HCT116 (cell line): ENCODE measurements at regions not wholly inside any gene's neighbourhood (a gene's known extent, or its start where the extent isn't known, plus 50 kb on each side); places are given as distances from the start of the nearest gene placed in this dataset.

ENCODE experiments used
- ATAC-seq: fragments of 200-7000 bp; cut with Tn5 transposase; 2 replicates; pipeline ENCODE4 v1.9.1; 2020; ENCODE audit warnings: mild to moderate bottlenecking, moderate library complexity
- BruUV-seq: library from RNA; stranded (reverse); fragments of 400-500 nt; replicated peaks from 2 replicates; lab custom pipeline; 2021; lab: Mats Ljungman, UMichigan
- CTCF ChIA-PET: fragments of 300-600 bp; sonication (Branson Sonifier 250); formaldehyde crosslinking; loops from one replicate; lab custom pipeline; 2021; ENCODE audit warnings: antibody characterized with exemption; lab: Charles Lee
- POLR2A ChIA-PET: fragments of 300-600, 350-600 bp; sonication (Branson Sonifier 250); formaldehyde crosslinking; loops from one replicate; lab custom pipeline; 2021; ENCODE audit warnings: antibody characterized with exemption; lab: Charles Lee
- RAD21 ChIA-PET, 2 experiments: fragments of 300-600 bp; sonication (Branson Sonifier 250); formaldehyde crosslinking; loops; one replicate each; lab custom pipeline; 2023; ENCODE audit warnings: low total read pairs in 2 of 2; ENCODE audit not compliant: uncharacterized antibody in 2 of 2, unreplicated experiment in 2 of 2, low non-redundant PET in 1 of 2; lab: Charles Lee
- DNase-seq: peaks from one replicate; pipeline ENCODE4 v3.0.0-alpha.2; 2010; ENCODE audit warnings: low read depth, low spot score
- H2AFZ ChIP-seq: fragments of 200-600 bp; shearing (Covaris generic), sonication (generic); 2 replicates; pipeline ENCODE4 v1.6.1; 2017; ENCODE audit warnings: low read depth, mixed run types, mixed read lengths, antibody characterized with exemption, low read length; ENCODE audit not compliant: poor library complexity, severe bottlenecking
- H3K27ac ChIP-seq: 2 replicates; pipeline ENCODE4 v1.5.1; 2012; ENCODE audit warnings: low read depth, low read length
- H3K27me3 ChIP-seq: fragments of 200-600 bp; sonication (generic); 2 replicates; pipeline ENCODE4 v1.6.1; 2016; ENCODE audit warnings: mixed run types, low read length, mixed read lengths; ENCODE audit not compliant: insufficient read depth
- H3K36me3 ChIP-seq, 2 experiments: fragments of 200-500 bp in 1 of 2; fragments of 200-600 bp in 1 of 2; sonication (Bioruptor generic) in 1 of 2; sonication (generic) in 1 of 2; 2 replicates each; pipeline versions ENCODE4 v1.5.1 to v1.6.1; 2014 to 2016; ENCODE audit warnings: low read length in 2 of 2, inconsistent platforms in 1 of 2, mixed read lengths in 1 of 2, mixed run types in 1 of 2; ENCODE audit not compliant: insufficient read depth in 2 of 2, control insufficient read depth in 1 of 2
- H3K4me1 ChIP-seq, 2 experiments: fragments of 200-600 bp in 1 of 2; sonication (generic) in 1 of 2; 2 replicates each; pipeline versions ENCODE4 v1.5.1 to v1.6.1; 2012 to 2017; ENCODE audit warnings: low read length in 2 of 2, inconsistent platforms in 1 of 2, mild to moderate bottlenecking in 1 of 2, mixed read lengths in 1 of 2, mixed run types in 1 of 2, moderate library complexity in 1 of 2; ENCODE audit not compliant: insufficient read depth in 2 of 2, control insufficient read depth in 1 of 2
- H3K4me2 ChIP-seq: fragments of 200-600 bp; sonication (generic); 2 replicates; pipeline ENCODE4 v1.6.1; 2017; ENCODE audit warnings: mixed run types, low read length, mixed read lengths
- H3K4me3 ChIP-seq, 2 experiments: fragments of 200-600 bp in 1 of 2; sonication (generic) in 1 of 2; replicated peaks in 1 of 2; 2 replicates each; pipeline ENCODE4 v1.5.1; 2011 to 2016; ENCODE audit warnings: low read length in 2 of 2, control low read depth in 1 of 2, low read depth in 1 of 2, mild to moderate bottlenecking in 1 of 2, mixed read lengths in 1 of 2, mixed run types in 1 of 2
- H3K79me2 ChIP-seq: fragments of 200-600 bp; sonication (generic); 2 replicates; pipeline ENCODE4 v1.6.1; 2017; ENCODE audit warnings: mild to moderate bottlenecking, mixed run types, low read length, moderate library complexity, mixed read lengths; ENCODE audit not compliant: insufficient read depth
- H3K9ac ChIP-seq: fragments of 200-600 bp; sonication (generic); 2 replicates; pipeline ENCODE4 v1.6.1; 2016; ENCODE audit warnings: low read length, mixed read lengths
- H3K9me2 ChIP-seq: fragments of 200-600 bp; sonication (generic), shearing (Covaris generic); 2 replicates; pipeline ENCODE4 v1.6.1; 2017; ENCODE audit warnings: mixed run types, mild to moderate bottlenecking, moderate library complexity; ENCODE audit not compliant: insufficient read depth
- H3K9me3 ChIP-seq, 2 experiments: fragments of 200-500 bp in 1 of 2; fragments of 200-600 bp in 1 of 2; sonication (Bioruptor generic) in 1 of 2; sonication (generic) in 1 of 2; 2 replicates each; pipeline ENCODE4 v1.6.1; 2014 to 2017; ENCODE audit warnings: low read length in 2 of 2, mixed read lengths in 2 of 2, inconsistent platforms in 1 of 2, low read depth in 1 of 2, mild to moderate bottlenecking in 1 of 2, mixed run types in 1 of 2, moderate library complexity in 1 of 2; ENCODE audit not compliant: control insufficient read depth in 1 of 2, insufficient read depth in 1 of 2
- H4K20me1 ChIP-seq: fragments of 200-600 bp; sonication (generic), shearing (Covaris generic); 2 replicates; pipeline ENCODE4 v1.6.1; 2017; ENCODE audit warnings: mixed run types, mild to moderate bottlenecking, moderate library complexity; ENCODE audit not compliant: insufficient read depth
- ATF3 ChIP-seq: IDR thresholded peaks from 2 replicates; pipeline ENCODE4 v1.6.1; 2012
- CBX3 ChIP-seq: IDR thresholded peaks from 2 replicates; pipeline ENCODE4 v1.6.1; 2012; ENCODE audit warnings: low read depth
- CEBPB ChIP-seq: IDR thresholded peaks from 2 replicates; pipeline ENCODE4 v1.6.1; 2012; ENCODE audit warnings: low read depth
- EGR1 ChIP-seq: IDR thresholded peaks from 2 replicates; pipeline ENCODE4 v1.6.1; 2012; ENCODE audit warnings: low read depth
- ELF1 ChIP-seq: IDR thresholded peaks from 2 replicates; pipeline ENCODE4 v1.6.1; 2012; ENCODE audit warnings: low read depth, borderline replicate concordance
- EZH2 ChIP-seq: fragments of 200-600 bp; sonication (generic); IDR thresholded peaks from 2 replicates; pipeline ENCODE4 v1.6.1; 2017; ENCODE audit warnings: antibody characterized with exemption, mixed run types
- JUND ChIP-seq: IDR thresholded peaks from 2 replicates; pipeline ENCODE4 v1.6.1; 2012
- MAX ChIP-seq: IDR thresholded peaks from 2 replicates; pipeline ENCODE4 v1.6.1; 2012
- POLR2A ChIP-seq: IDR thresholded peaks from 2 replicates; pipeline ENCODE4 v1.7.0; 2011; ENCODE audit warnings: borderline replicate concordance; ENCODE audit not compliant: insufficient read depth, insufficient read length; ENCODE audit errors: extremely low read depth
- POLR2AphosphoS5 ChIP-seq: IDR thresholded peaks from 2 replicates; pipeline ENCODE4 v1.6.1; 2011; ENCODE audit warnings: mild to moderate bottlenecking, low read depth, low read length, moderate library complexity
- RAD21 ChIP-seq: IDR thresholded peaks from 2 replicates; pipeline ENCODE4 v1.6.1; 2012; ENCODE audit warnings: low read depth, mild to moderate bottlenecking
- SIN3A ChIP-seq: IDR thresholded peaks from 2 replicates; pipeline ENCODE4 v1.6.1; 2012; ENCODE audit warnings: low read depth
- SP1 ChIP-seq: IDR thresholded peaks from 2 replicates; pipeline ENCODE4 v1.6.1; 2012; ENCODE audit warnings: low read depth
- TCF7L2 ChIP-seq: IDR thresholded peaks from 2 replicates; pipeline ENCODE4 v1.7.0; 2011; ENCODE audit warnings: borderline replicate concordance, inconsistent platforms; ENCODE audit not compliant: insufficient read depth, insufficient read length; ENCODE audit errors: extremely low read depth
- YY1 ChIP-seq: IDR thresholded peaks from 2 replicates; pipeline ENCODE4 v1.6.1; 2011; ENCODE audit warnings: low read length, low read depth, moderate library complexity, mild to moderate bottlenecking; ENCODE audit not compliant: insufficient replicate concordance; ENCODE audit errors: extremely low read depth
- ZBTB33 ChIP-seq: IDR thresholded peaks from 2 replicates; pipeline ENCODE4 v1.6.1; 2011; ENCODE audit warnings: mild to moderate bottlenecking, low read length, moderate library complexity; ENCODE audit not compliant: insufficient replicate concordance; ENCODE audit errors: extremely low read depth
- ZFX ChIP-seq: fragments of 450-650 bp; IDR thresholded peaks from 2 replicates; pipeline ENCODE4 v1.6.1; 2017
- intact Hi-C: fragments of 100-400 bp; cut with micrococcal nuclease; formaldehyde crosslinking; loops from 2 replicates; pipeline ENCODE4 v1.10.0; 2022
- TF ChIP-seq, protein P1 (sequence below): IDR thresholded peaks from 2 replicates; pipeline ENCODE4 v1.6.1; 2012; ENCODE audit warnings: low read depth

DNA sequence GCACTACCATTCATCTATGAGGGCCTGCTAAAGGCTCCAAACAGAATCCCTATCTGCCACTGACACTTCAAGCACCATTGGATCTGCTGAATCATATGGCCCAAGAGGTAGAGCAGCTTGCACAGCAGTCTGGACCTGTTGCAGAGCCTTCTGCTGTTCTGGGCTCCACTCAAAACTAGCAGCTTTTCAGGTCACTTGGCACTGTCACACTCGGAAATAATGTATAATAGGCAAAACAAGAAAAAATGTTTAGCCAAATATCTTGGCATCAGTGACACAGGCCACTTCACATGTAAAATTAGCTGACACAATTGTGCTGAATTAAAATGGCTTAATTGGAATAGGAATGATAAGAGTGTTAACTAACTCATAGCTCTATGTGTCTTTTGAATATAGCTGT, 1182.9 kb upstream of the LRRTM3 start:
- H3K4me1 ChIP-seq: no peaks in the 10 kb centered on the region
- no peak for DNase-seq
- H2AFZ ChIP-seq: no peak overlapping the region
- no peaks in the 10 kb centered on the region for H3K9me3 ChIP-seq
- no peak overlapping the region for H3K27ac ChIP-seq
- no peak overlapping the region for H3K9ac ChIP-seq
- ChIA-PET CTCF (no interaction called here), POLR2A (no interaction called here), RAD21 (no interaction called here)
- no peak for ATAC-seq
- H4K20me1 ChIP-seq: no peaks in the 10 kb centered on the region
- intact Hi-C loops: no loop called here
- no TSS peak for BruUV-seq
- no peaks in the 10 kb centered on the region for H3K27me3 ChIP-seq
- no peaks in the 10 kb centered on the region for H3K36me3 ChIP-seq
- no peak overlapping the region for H3K4me3 ChIP-seq
- TF ChIP-seq JUND (no peak), SIN3A (no peak), RAD21 (no peak), YY1 (no peak), POLR2AphosphoS5 (no peak), CBX3 (no peak), ATF3 (no peak)
- no peaks in the 10 kb centered on the region for H3K79me2 ChIP-seq
- no peak overlapping the region for H3K4me2 ChIP-seq
- no peaks in the 10 kb centered on the region for H3K9me2 ChIP-seq

- Histone ChIP-seq H3K36me3 (no peaks in the 10 kb centered on the region), H4K20me1 (no peaks in the 10 kb centered on the region), H3K79me2 (no peaks in the 10 kb centered on the region), H2AFZ (no peak overlapping the region), H3K4me3 (no peak overlapping the region), H3K9me2 (no peaks in the 10 kb centered on the region), H3K9ac (no peak overlapping the region), H3K27ac (no peak overlapping the region), H3K27me3 (no peaks in the 10 kb centered on the region), H3K4me2 (no peak overlapping the region), H3K4me1 (no peaks in the 10 kb centered on the region), H3K9me3 (no peaks in the 10 kb centered on the region)
- BruUV-seq: no TSS peak
- ATAC-seq: no peak
- intact Hi-C loops: no loop called here
- POLR2A ChIA-PET: no interaction called here
- RAD21 ChIA-PET: no interaction called here
- CTCF ChIA-PET: no interaction called here
- DNase-seq: no peak
- TF ChIP-seq SP1 (no peak), RAD21 (no peak), ELF1 (no peak), ZBTB33 (no peak), MAX (no peak), JUND (no peak), EGR1 (no peak), CEBPB (no peak), TCF7L2 (no peak), SIN3A (no peak), ZFX (no peak), YY1 (no peak), POLR2A (no peak), EZH2 (no peak)
- TF ChIP-seq, protein P1, sequence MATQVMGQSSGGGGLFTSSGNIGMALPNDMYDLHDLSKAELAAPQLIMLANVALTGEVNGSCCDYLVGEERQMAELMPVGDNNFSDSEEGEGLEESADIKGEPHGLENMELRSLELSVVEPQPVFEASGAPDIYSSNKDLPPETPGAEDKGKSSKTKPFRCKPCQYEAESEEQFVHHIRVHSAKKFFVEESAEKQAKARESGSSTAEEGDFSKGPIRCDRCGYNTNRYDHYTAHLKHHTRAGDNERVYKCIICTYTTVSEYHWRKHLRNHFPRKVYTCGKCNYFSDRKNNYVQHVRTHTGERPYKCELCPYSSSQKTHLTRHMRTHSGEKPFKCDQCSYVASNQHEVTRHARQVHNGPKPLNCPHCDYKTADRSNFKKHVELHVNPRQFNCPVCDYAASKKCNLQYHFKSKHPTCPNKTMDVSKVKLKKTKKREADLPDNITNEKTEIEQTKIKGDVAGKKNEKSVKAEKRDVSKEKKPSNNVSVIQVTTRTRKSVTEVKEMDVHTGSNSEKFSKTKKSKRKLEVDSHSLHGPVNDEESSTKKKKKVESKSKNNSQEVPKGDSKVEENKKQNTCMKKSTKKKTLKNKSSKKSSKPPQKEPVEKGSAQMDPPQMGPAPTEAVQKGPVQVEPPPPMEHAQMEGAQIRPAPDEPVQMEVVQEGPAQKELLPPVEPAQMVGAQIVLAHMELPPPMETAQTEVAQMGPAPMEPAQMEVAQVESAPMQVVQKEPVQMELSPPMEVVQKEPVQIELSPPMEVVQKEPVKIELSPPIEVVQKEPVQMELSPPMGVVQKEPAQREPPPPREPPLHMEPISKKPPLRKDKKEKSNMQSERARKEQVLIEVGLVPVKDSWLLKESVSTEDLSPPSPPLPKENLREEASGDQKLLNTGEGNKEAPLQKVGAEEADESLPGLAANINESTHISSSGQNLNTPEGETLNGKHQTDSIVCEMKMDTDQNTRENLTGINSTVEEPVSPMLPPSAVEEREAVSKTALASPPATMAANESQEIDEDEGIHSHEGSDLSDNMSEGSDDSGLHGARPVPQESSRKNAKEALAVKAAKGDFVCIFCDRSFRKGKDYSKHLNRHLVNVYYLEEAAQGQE: no peak
Measured at GRCh38 chr10:65751218-65751617, 1174.6 kb upstream of the LRRTM3 start.
